ENCODE measurements at regions not wholly inside any gene's neighbourhood (a gene's known extent, or its start where the extent isn't known, plus 50 kb on each side); places are given as distances from the start of the nearest gene placed in this dataset.

- TF ChIP-seq EGR1 (IDR thresholded peaks at IDR 0.05) (no peak), USF1 (IDR thresholded peaks at IDR 0.05) (no peak)
Observed at GRCh38 chr10:36247478-36247877, 605.4 kb upstream of the FZD8 start.
